GM12878 (cell line): ENCODE measurements at regions not wholly inside any gene's neighbourhood (a gene's known extent, or its start where the extent isn't known, plus 50 kb on each side); places are given as distances from the start of the nearest gene placed in this dataset.

Source experiments
- ATAC-seq: fragments of 200-7000 bp; cut with Tn5 transposase; 3 replicates; pipeline ENCODE4 v1.9.1; 2020; ENCODE audit warnings: mild to moderate bottlenecking, moderate library complexity
- BruUV-seq: library from RNA; stranded (reverse); fragments of 400-500 nt; replicated peaks from 2 replicates; lab custom pipeline; 2021; lab: Mats Ljungman, UMichigan
- CTCF ChIA-PET: fragments of 300-600 bp; sonication (Branson Sonifier 250); formaldehyde crosslinking; extraction: SDS; loops from one replicate; lab custom pipeline; 2021; ENCODE audit warnings: inconsistent platforms; lab: Yijun Ruan, JAX
- POLR2A ChIA-PET: fragments of 350-600 bp; formaldehyde crosslinking; extraction: SDS; loops from one replicate; lab custom pipeline; 2021; ENCODE audit warnings: inconsistent platforms; lab: Charles Lee
- RAD21 ChIA-PET: fragments of 300-600 bp; sonication (Branson Sonifier 250); formaldehyde crosslinking; loops from one replicate; lab custom pipeline; 2023; ENCODE audit warnings: antibody characterized with exemption; ENCODE audit not compliant: unreplicated experiment; lab: Charles Lee
- SMC1A ChIA-PET: fragments of 300-600 bp; sonication (Branson Sonifier 250); formaldehyde crosslinking; loops from one replicate; lab custom pipeline; 2023; ENCODE audit not compliant: unreplicated experiment, uncharacterized antibody; lab: Charles Lee
- DNase-seq: peaks from one replicate; pipeline ENCODE4 v3.0.0-alpha.2; 2011; ENCODE audit warnings: low read depth, low spot score
- FAIRE-seq: peaks from 3 replicates; lab custom pipeline; 2011; peaks lifted over from hg19 to GRCh38; lab: Jason Lieb, UNC
- H2AFZ ChIP-seq: 2 replicates; pipeline ENCODE4 v1.6.0; 2011; ENCODE audit warnings: low read depth, low read length, control low read depth; ENCODE audit not compliant: control insufficient read depth
- H3K27ac ChIP-seq: 2 replicates; pipeline ENCODE4 v1.5.1; 2011; ENCODE audit warnings: control low read depth; ENCODE audit not compliant: control insufficient read depth, insufficient read depth
- H3K27me3 ChIP-seq, 2 experiments: replicated peaks in 1 of 2; 2 replicates each; pipeline versions ENCODE4 v1.6.0 to v1.6.1; 2011; ENCODE audit warnings: low read length in 1 of 2; ENCODE audit not compliant: control insufficient read depth in 2 of 2, insufficient read depth in 2 of 2
- H3K36me3 ChIP-seq, 2 experiments: 2 replicates each; pipeline ENCODE4 v1.5.1; 2011; ENCODE audit warnings: low read length in 1 of 2; ENCODE audit not compliant: control insufficient read depth in 2 of 2, insufficient read depth in 2 of 2
- H3K4me1 ChIP-seq: 2 replicates; pipeline ENCODE4 v1.6.1; 2011; ENCODE audit warnings: mild to moderate bottlenecking, low read length, moderate library complexity, mixed read lengths; ENCODE audit not compliant: control insufficient read depth, insufficient read depth
- H3K4me2 ChIP-seq: 2 replicates; pipeline ENCODE4 v1.6.0; 2011; ENCODE audit warnings: control low read depth; ENCODE audit not compliant: control insufficient read depth, insufficient read depth
- H3K4me3 ChIP-seq: fragments of 200-600 bp; sonication (generic); 2 replicates; pipeline ENCODE4 v1.5.1; 2016
- H3K79me2 ChIP-seq: 2 replicates; pipeline ENCODE4 v1.6.0; 2011; ENCODE audit warnings: low read length; ENCODE audit not compliant: control insufficient read depth, insufficient read depth
- H3K9ac ChIP-seq: 2 replicates; pipeline ENCODE4 v1.8.0; 2011; ENCODE audit warnings: low read length, control low read depth, mixed read lengths; ENCODE audit not compliant: control insufficient read depth, insufficient read depth
- H3K9me3 ChIP-seq: replicated peaks from 3 replicates; pipeline ENCODE4 v1.5.1; 2011; ENCODE audit warnings: mild to moderate bottlenecking, low read length; ENCODE audit not compliant: control insufficient read depth, insufficient read depth
- H4K20me1 ChIP-seq: 2 replicates; pipeline ENCODE4 v1.6.0; 2011; ENCODE audit not compliant: control insufficient read depth, insufficient read depth
- MAX ChIP-seq: IDR thresholded peaks from 2 replicates; pipeline ENCODE4 v1.6.1; 2012; ENCODE audit warnings: low read depth, low read length, improper control_type of control experiment
- MTA3 ChIP-seq: IDR thresholded peaks from 2 replicates; pipeline ENCODE4 v1.6.1; 2012; ENCODE audit warnings: low read length, inconsistent platforms, borderline replicate concordance
- NR2F1 ChIP-seq: fragments of 450-650 bp; conservative IDR thresholded peaks from 2 replicates; pipeline ENCODE4 v1.6.1; 2017; ENCODE audit warnings: mild to moderate bottlenecking
- PAX5 ChIP-seq: IDR thresholded peaks from 2 replicates; pipeline ENCODE4 v1.6.1; 2011; ENCODE audit warnings: low read depth, low read length, borderline replicate concordance
- PRDM15 ChIP-seq: fragments of 450-650 bp; formaldehyde crosslinking; IDR thresholded peaks from 2 replicates; pipeline ENCODE4 v1.4.0; 2020; ENCODE audit warnings: mild to moderate bottlenecking, moderate library complexity
- TAF1 ChIP-seq: IDR thresholded peaks from 2 replicates; pipeline ENCODE4 v1.6.1; 2011; ENCODE audit warnings: mild to moderate bottlenecking, low read depth, low read length, borderline replicate concordance
- ZNF687 ChIP-seq: fragments of 450-650 bp; IDR thresholded peaks from 2 replicates; pipeline ENCODE4 v1.6.1; 2017; ENCODE audit warnings: mild to moderate bottlenecking, moderate library complexity
- WGBS: methylation state at CpG from one replicate; pipeline ENCODE4 v1.1.6; 2016; ENCODE audit warnings: low lambda C conversion rate; ENCODE audit not compliant: insufficient replicate concordance, insufficient coverage; ENCODE audit errors: missing lambda C conversion rate; 5-methylcytosine and 5-hydroxymethylcytosine counted together
- in situ Hi-C: fragments of 300-500 bp; cut with MboI; formaldehyde crosslinking; loops from 9 replicates; pipeline ENCODE4 v1.14.3; 2018; ENCODE audit warnings: mixed read lengths
- intact Hi-C: fragments of 100-400 bp; cut with micrococcal nuclease; formaldehyde crosslinking; loops from one replicate; pipeline ENCODE4 v1.14.2; 2022; ENCODE audit not compliant: unreplicated experiment

- in situ Hi-C loops, result no loop called here
- ChIA-PET SMC1A (interaction anchor here (1.0 kb wide), 1 partner anchor 13 kb away, joined by 3 read pairs; no protein-coding TSS in a partner anchor), CTCF (no interaction called here)
- BruUV-seq, result no TSS peak
- WGBS, result 0% methylated on average over 2 of the region's 2 CpGs
- H3K4me3 ChIP-seq, result no peak overlapping the region
- no peak for DNase-seq
- TF ChIP-seq PAX5 (no peak), MTA3 (no peak), TAF1 (no peak), NR2F1 (no peak), MAX (no peak), ZNF687 (no peak), PRDM15 (no peak)
- TF ChIP-seq, all 136 proteins: peak for 0
- intact Hi-C loops, result no loop called here
- Histone ChIP-seq H3K9me3 (no peaks in the 10 kb centered on the region), H3K27me3 (no peaks in the 10 kb centered on the region), H4K20me1 (no peaks in the 10 kb centered on the region), H3K79me2 (no peaks in the 10 kb centered on the region), H3K27ac (no peak overlapping the region), H3K9ac (no peak overlapping the region), H3K36me3 (no peaks in the 10 kb centered on the region), H2AFZ (no peak overlapping the region), H3K4me2 (no peak overlapping the region), H3K4me1 (no peaks in the 10 kb centered on the region)
- FAIRE-seq, result no peak
- ChIA-PET POLR2A (no interaction called here), RAD21 (no interaction called here)
- no peak for ATAC-seq
Measured at GRCh38 chr18:43720041-43720440, 442.8 kb upstream of the SYT4 start.
